Upper lobe of left lung (tissue), 4 donors: ENCODE measurements at regions not wholly inside any gene's neighbourhood (a gene's known extent, or its start where the extent isn't known, plus 50 kb on each side); places are given as distances from the start of the nearest gene placed in this dataset.

Experiments
- EP300 ChIP-seq, 4 donors: sonication (generic); formaldehyde crosslinking; IDR thresholded peaks; one replicate each; pipeline ENCODE4 v1.5.1; 2017; ENCODE audit warnings: antibody characterized with exemption in 4 of 4, control low read depth in 2 of 4
- TF ChIP-seq, protein P1 (sequence below), 6 experiments: fragments of 450-650 bp in 4 of 6; fragments of 200-600 bp in 2 of 6; sonication (generic) in 2 of 6; IDR thresholded peaks; one replicate each; pipeline ENCODE4 v1.5.1; 2016 to 2019; ENCODE audit warnings: antibody characterized with exemption in 6 of 6

DNA sequence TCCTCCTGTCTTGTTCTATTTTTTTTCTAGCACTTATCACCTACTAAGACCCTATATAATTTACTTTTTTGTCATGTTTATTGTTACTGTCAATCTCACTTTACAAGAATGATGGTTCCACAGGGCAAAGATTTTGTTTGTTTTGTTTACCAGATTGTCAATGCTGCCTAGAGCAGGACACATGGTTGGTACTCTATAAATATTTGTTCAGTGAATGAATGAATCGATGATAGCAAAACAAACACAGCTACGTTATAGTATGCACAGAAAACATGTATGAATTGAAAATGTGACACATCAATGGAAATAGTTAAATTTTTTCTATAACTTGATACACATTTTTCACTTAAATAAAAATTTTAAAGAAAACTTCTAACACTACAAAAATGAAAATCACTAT, 67.1 kb upstream of the KRR1 start:
- TF ChIP-seq, protein P1, sequence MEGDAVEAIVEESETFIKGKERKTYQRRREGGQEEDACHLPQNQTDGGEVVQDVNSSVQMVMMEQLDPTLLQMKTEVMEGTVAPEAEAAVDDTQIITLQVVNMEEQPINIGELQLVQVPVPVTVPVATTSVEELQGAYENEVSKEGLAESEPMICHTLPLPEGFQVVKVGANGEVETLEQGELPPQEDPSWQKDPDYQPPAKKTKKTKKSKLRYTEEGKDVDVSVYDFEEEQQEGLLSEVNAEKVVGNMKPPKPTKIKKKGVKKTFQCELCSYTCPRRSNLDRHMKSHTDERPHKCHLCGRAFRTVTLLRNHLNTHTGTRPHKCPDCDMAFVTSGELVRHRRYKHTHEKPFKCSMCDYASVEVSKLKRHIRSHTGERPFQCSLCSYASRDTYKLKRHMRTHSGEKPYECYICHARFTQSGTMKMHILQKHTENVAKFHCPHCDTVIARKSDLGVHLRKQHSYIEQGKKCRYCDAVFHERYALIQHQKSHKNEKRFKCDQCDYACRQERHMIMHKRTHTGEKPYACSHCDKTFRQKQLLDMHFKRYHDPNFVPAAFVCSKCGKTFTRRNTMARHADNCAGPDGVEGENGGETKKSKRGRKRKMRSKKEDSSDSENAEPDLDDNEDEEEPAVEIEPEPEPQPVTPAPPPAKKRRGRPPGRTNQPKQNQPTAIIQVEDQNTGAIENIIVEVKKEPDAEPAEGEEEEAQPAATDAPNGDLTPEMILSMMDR (IDR thresholded peaks at IDR 0.05): no peak
- TF ChIP-seq EP300 (IDR thresholded peaks at IDR 0.05): no peak
